RKO (cell line): ENCODE measurements at regions not wholly inside any gene's neighbourhood (a gene's known extent, or its start where the extent isn't known, plus 50 kb on each side); places are given as distances from the start of the nearest gene placed in this dataset.

Experiments
- DNase-seq: peaks from one replicate; pipeline ENCODE4 v3.0.0-alpha.2; 2016; ENCODE audit warnings: low spot score

GRCh38 chr6:56714273-56714672 is 71.6 kb upstream of the DST start:
- no peak for DNase-seq

GRCh38 chr6:56713254-56713672 is 70.6 kb upstream of the DST start:
- DNase-seq, result peak; percentile 79

GRCh38 chr6:56710967-56711366 is 68.3 kb upstream of the DST start:
- no peak for DNase-seq

GRCh38 chr6:56709650-56710049 is 67.0 kb upstream of the DST start:
- no peak for DNase-seq

- DNase-seq, result peak; percentile 83
Observed at GRCh38 chr6:56708810-56709597, 66.3 kb upstream of the DST start.

- DNase-seq, result no peak
Observed at GRCh38 chr6:56706981-56707726, 64.5 kb upstream of the DST start.

GRCh38 chr6:56699066-56699654 is 56.5 kb upstream of the DST start:
- peak; percentile 54 for DNase-seq

GRCh38 chr6:56695702-56696101 is 53.0 kb upstream of the DST start:
- no peak for DNase-seq

- DNase-seq, result no peak
Observed at GRCh38 chr6:56694002-56694401, 51.3 kb upstream of the DST start.

- no peak for DNase-seq
Observed at GRCh38 chr6:56693246-56693607, 50.5 kb upstream of the DST start.

- no peak for DNase-seq
Observed at GRCh38 chr6:56692523-56693245, 50.0 kb upstream of the DST start.
